Esophagus muscularis mucosa (tissue), 4 donors: ENCODE measurements at regions not wholly inside any gene's neighbourhood (a gene's known extent, or its start where the extent isn't known, plus 50 kb on each side); places are given as distances from the start of the nearest gene placed in this dataset.

ENCODE experiments used
- DNase-seq: peaks from one replicate; pipeline ENCODE4 v3.0.0-alpha.2; 2017; ENCODE audit errors: extremely low spot score
- H3K27ac ChIP-seq, 4 donors: fragments of 200-600 bp; sonication (generic); replicated peaks in 1 of 4; 1 replicate in 3 of 4; 2 replicates in 1 of 4; pipeline ENCODE4 v1.5.1; 2016 to 2019; ENCODE audit warnings: mild to moderate bottlenecking in 1 of 4
- H3K27me3 ChIP-seq, 4 donors: fragments of 200-600 bp; sonication (generic); one replicate each; pipeline versions ENCODE4 v1.5.1 to v1.6.0; 2016 to 2019
- H3K36me3 ChIP-seq, 4 donors: fragments of 200-600 bp; sonication (generic); one replicate each; pipeline ENCODE4 v1.5.1; 2016 to 2019
- H3K4me1 ChIP-seq, 4 donors: fragments of 200-600 bp; sonication (generic); one replicate each; pipeline ENCODE4 v1.5.1; 2016 to 2019
- H3K4me3 ChIP-seq, 4 donors: fragments of 200-600 bp; sonication (generic); 1 replicate in 2 of 4; 2 replicates in 2 of 4; pipeline ENCODE4 v1.5.1; 2016 to 2019; ENCODE audit warnings: mild to moderate bottlenecking in 4 of 4, moderate library complexity in 1 of 4
- H3K9me3 ChIP-seq, 4 donors: fragments of 200-600 bp; sonication (generic); 1 replicate in 3 of 4; 2 replicates in 1 of 4; pipeline ENCODE4 v1.5.1; 2016 to 2019
- EP300 ChIP-seq: sonication (generic); formaldehyde crosslinking; IDR thresholded peaks from one replicate; pipeline ENCODE4 v1.6.1; 2017; ENCODE audit warnings: antibody characterized with exemption
- POLR2A ChIP-seq: fragments of 450-650 bp; IDR thresholded peaks from one replicate; pipeline ENCODE4 v1.6.1; 2017; ENCODE audit warnings: antibody characterized with exemption, moderate library complexity, mild to moderate bottlenecking, low read depth
- POLR2AphosphoS5 ChIP-seq, 2 donors: sonication (generic); formaldehyde crosslinking; IDR thresholded peaks; one replicate each; pipeline ENCODE4 v1.6.1; 2017; ENCODE audit warnings: antibody characterized with exemption in 2 of 2
- WGBS: methylation state at CpG from one replicate; pipeline ENCODE4 v1.1.5; 2018; 5-methylcytosine and 5-hydroxymethylcytosine counted together
- intact Hi-C: fragments of 100-400 bp; cut with DNase I; formaldehyde crosslinking; loops from one replicate; pipeline ENCODE4 v1.15.1; 2023
- TF ChIP-seq, protein P1 (sequence below), 3 experiments: fragments of 200-600 bp in 2 of 3; fragments of 450-650 bp in 1 of 3; sonication (generic) in 2 of 3; IDR thresholded peaks; one replicate each; pipeline ENCODE4 v1.5.1; 2017 to 2019; ENCODE audit warnings: antibody characterized with exemption in 3 of 3, mild to moderate bottlenecking in 2 of 3, moderate library complexity in 1 of 3

DNA sequence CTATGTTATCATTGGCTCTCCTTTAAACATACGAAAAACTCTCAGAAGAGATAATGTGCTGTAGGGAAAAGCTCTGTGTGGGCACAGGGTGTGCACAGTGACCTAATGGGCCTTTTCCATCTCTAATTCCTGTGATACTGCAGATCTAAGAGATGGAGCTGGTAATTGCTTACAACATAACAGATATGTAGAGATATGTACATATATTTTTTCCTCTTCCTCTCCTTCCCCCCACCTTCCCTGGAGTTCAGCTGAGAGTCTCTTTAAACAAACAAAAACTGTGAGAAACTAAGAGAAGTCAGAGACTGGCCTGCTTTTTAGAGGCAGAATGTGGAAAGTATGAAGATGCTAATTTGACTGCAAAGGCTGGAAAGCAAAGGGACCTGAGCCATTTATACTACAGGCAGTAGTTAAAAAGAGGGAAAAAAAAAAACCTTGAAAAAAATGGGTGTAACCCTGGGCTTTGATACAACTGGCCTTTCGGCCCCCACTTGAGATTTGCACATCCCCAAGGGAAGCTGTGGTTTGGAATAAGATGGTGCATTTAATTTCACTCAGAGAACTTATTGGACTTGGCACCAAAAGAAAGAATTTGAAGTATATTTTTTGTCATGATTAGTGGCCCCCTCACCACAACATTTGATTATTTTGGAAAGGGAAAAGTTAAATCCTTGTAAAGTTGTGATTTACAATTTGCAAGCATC lies 502.2 kb upstream of the ZEB2 start:
- Histone ChIP-seq H3K36me3 (no peaks in the 10 kb centered on the region), H3K27me3 (no peaks in the 10 kb centered on the region), H3K27ac (no peak overlapping the region), H3K4me1 (peaks cover 0 to 12% (median 0%) of the 10 kb centered on the region in 4 donors), H3K4me3 (no peak overlapping the region), H3K9me3 (no peaks in the 10 kb centered on the region)
- DNase-seq, result no peak
- 81% methylated on average over 2 of the region's 2 CpGs for WGBS
- intact Hi-C loops, result no loop called here
- TF ChIP-seq, protein P1, sequence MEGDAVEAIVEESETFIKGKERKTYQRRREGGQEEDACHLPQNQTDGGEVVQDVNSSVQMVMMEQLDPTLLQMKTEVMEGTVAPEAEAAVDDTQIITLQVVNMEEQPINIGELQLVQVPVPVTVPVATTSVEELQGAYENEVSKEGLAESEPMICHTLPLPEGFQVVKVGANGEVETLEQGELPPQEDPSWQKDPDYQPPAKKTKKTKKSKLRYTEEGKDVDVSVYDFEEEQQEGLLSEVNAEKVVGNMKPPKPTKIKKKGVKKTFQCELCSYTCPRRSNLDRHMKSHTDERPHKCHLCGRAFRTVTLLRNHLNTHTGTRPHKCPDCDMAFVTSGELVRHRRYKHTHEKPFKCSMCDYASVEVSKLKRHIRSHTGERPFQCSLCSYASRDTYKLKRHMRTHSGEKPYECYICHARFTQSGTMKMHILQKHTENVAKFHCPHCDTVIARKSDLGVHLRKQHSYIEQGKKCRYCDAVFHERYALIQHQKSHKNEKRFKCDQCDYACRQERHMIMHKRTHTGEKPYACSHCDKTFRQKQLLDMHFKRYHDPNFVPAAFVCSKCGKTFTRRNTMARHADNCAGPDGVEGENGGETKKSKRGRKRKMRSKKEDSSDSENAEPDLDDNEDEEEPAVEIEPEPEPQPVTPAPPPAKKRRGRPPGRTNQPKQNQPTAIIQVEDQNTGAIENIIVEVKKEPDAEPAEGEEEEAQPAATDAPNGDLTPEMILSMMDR (IDR thresholded peaks at IDR 0.05), result no peak
- TF ChIP-seq POLR2A (no peak), POLR2AphosphoS5 (IDR thresholded peaks at IDR 0.05) (no peak), EP300 (no peak)

DNA sequence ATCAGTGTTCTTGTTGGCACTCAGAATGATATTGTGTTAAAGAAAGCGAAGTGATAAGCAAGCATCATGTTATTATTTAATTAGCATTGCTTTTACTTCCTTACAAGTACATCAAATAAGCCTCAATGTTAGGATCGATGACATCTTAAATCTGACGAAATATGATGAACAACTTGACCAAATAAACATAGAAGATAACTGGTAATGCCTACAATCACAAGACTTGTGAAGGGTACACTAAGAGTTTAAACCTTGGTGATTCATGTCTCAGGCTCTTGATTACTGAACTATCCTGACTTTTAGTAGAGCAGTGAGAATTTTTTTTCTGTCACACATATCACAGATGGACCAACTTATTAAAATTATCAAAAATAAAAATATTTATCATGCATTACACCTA lies 500.8 kb upstream of the ZEB2 start:
- Histone ChIP-seq H3K4me3 (no peak overlapping the region), H3K27me3 (no peaks in the 10 kb centered on the region), H3K27ac (no peak overlapping the region), H3K9me3 (no peaks in the 10 kb centered on the region), H3K36me3 (no peaks in the 10 kb centered on the region), H3K4me1 (peaks cover 0 to 12% (median 0%) of the 10 kb centered on the region in 4 donors)
- intact Hi-C loops, result no loop called here
- DNase-seq, result no peak
- TF ChIP-seq POLR2A, result no peak
- TF ChIP-seq POLR2AphosphoS5 (IDR thresholded peaks at IDR 0.05), result no peak
- TF ChIP-seq, protein P1 (IDR thresholded peaks at IDR 0.05), result no peak
- TF ChIP-seq EP300, result no peak
- WGBS, result 97% methylated on average over 3 of the region's 3 CpGs

DNA sequence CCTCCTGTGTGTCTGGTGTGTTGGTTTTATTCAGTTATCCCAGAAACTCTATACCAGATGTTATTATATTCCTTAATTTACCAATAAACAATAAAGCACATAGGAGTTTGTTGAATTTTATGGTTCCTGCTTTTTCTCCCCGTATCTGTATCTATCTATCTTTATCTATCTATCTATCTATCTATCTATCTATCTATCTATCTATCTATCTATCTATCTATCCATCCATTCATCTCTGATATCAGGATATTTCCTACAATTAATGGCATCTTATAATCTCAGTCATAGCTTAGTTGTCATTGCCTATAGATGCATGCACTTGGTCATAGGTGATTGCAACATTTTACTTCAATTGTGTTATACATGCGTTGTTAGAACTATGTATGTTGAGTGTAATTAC lies 500.2 kb upstream of the ZEB2 start:
- TF ChIP-seq POLR2AphosphoS5 (IDR thresholded peaks at IDR 0.05), result no peak
- Histone ChIP-seq H3K36me3 (no peaks in the 10 kb centered on the region), H3K27ac (no peak overlapping the region), H3K27me3 (no peaks in the 10 kb centered on the region), H3K4me1 (peaks cover 0 to 12% (median 0%) of the 10 kb centered on the region in 4 donors), H3K4me3 (no peak overlapping the region), H3K9me3 (no peaks in the 10 kb centered on the region)
- DNase-seq, result no peak
- WGBS, result 97% methylated on average over 2 of the region's 2 CpGs
- intact Hi-C loops, result no loop called here

DNA sequence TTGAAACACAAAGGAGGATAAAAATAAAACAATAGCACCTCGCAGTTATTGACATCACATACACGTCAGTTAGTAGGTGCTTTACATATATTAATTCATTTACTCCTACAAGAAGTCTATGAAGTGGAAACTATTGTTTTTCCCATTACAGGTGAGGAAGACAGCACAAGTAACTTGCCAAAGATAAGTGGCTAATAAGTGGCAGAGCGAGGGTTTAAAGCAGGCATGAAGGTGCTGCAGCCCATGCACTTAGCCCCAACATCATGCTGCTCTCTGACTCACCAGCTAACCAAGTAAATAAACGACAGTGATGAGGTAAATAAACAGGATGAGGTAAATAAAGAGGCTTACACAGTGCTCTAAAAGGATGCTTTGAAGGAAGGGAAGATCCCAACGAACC lies 498.6 kb upstream of the ZEB2 start:
- intact Hi-C loops, result no loop called here
- Histone ChIP-seq H3K27me3 (no peaks in the 10 kb centered on the region), H3K9me3 (no peaks in the 10 kb centered on the region), H3K27ac (no peak overlapping the region), H3K4me1 (peaks cover 0 to 12% (median 0%) of the 10 kb centered on the region in 4 donors), H3K4me3 (no peak overlapping the region), H3K36me3 (no peaks in the 10 kb centered on the region)
- TF ChIP-seq, protein P1 (IDR thresholded peaks at IDR 0.05), result no peak
- TF ChIP-seq POLR2AphosphoS5 (IDR thresholded peaks at IDR 0.05) (no peak), POLR2A (no peak), EP300 (no peak)
- no peak for DNase-seq
- WGBS, result 71% methylated on average over 5 of the region's 5 CpGs

DNA sequence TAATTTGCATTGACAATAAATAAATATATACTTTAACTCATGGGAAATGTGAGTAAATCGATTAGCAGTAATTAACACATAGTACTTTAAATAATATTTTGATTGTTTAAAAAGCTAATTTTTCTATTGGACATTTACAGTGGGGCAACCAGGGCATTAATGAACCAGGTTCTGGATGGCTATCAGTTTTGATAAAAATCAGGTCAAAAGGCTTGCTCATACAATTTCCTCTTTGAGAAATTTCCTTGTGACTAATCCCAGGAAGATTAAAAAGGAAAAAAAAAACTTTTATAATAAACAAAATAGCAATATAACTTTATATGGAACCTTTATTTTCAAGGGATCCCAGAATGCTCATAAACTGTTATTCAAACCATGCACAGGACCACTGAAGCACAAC lies 497.2 kb upstream of the ZEB2 start:
- no peak for DNase-seq
- TF ChIP-seq EP300 (no peak), POLR2AphosphoS5 (IDR thresholded peaks at IDR 0.05) (no peak), POLR2A (no peak)
- TF ChIP-seq, protein P1 (IDR thresholded peaks at IDR 0.05), result no peak
- intact Hi-C loops, result no loop called here
- Histone ChIP-seq H3K4me1 (peaks cover 3 to 8% (median 8%) of the 10 kb centered on the region in 4 donors), H3K9me3 (no peaks in the 10 kb centered on the region), H3K27me3 (no peaks in the 10 kb centered on the region), H3K4me3 (no peak overlapping the region), H3K36me3 (no peaks in the 10 kb centered on the region), H3K27ac (no peak overlapping the region)
- WGBS, result 98% methylated on average over 1 of the region's 1 CpG
